Suprapubic skin (tissue), 3 donors: ENCODE measurements at regions not wholly inside any gene's neighbourhood (a gene's known extent, or its start where the extent isn't known, plus 50 kb on each side); places are given as distances from the start of the nearest gene placed in this dataset.
"Not testable (repeated sequence)": the region's sequence is repeated elsewhere in the genome, so short reads cannot be mapped to it uniquely, and the experiment has no call there.

Experiments
- EP300 ChIP-seq: sonication (generic); formaldehyde crosslinking; IDR thresholded peaks from one replicate; pipeline ENCODE4 v1.6.1; 2017; ENCODE audit warnings: antibody characterized with exemption
- POLR2A ChIP-seq, 2 donors: fragments of 450-650 bp; IDR thresholded peaks; one replicate each; pipeline ENCODE4 v1.6.1; 2017; ENCODE audit warnings: antibody characterized with exemption in 2 of 2, mild to moderate bottlenecking in 2 of 2, moderate library complexity in 2 of 2
- TF ChIP-seq, protein P1 (sequence below), 2 donors: fragments of 200-600 bp in 1 of 2; fragments of 450-650 bp in 1 of 2; sonication (generic) in 1 of 2; IDR thresholded peaks; one replicate each; pipeline ENCODE4 v1.5.1; 2016 to 2019; ENCODE audit warnings: antibody characterized with exemption in 2 of 2, mild to moderate bottlenecking in 1 of 2, moderate library complexity in 1 of 2

- TF ChIP-seq, protein P1, sequence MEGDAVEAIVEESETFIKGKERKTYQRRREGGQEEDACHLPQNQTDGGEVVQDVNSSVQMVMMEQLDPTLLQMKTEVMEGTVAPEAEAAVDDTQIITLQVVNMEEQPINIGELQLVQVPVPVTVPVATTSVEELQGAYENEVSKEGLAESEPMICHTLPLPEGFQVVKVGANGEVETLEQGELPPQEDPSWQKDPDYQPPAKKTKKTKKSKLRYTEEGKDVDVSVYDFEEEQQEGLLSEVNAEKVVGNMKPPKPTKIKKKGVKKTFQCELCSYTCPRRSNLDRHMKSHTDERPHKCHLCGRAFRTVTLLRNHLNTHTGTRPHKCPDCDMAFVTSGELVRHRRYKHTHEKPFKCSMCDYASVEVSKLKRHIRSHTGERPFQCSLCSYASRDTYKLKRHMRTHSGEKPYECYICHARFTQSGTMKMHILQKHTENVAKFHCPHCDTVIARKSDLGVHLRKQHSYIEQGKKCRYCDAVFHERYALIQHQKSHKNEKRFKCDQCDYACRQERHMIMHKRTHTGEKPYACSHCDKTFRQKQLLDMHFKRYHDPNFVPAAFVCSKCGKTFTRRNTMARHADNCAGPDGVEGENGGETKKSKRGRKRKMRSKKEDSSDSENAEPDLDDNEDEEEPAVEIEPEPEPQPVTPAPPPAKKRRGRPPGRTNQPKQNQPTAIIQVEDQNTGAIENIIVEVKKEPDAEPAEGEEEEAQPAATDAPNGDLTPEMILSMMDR (IDR thresholded peaks at IDR 0.05) = not testable (repeated sequence)
- not testable (repeated sequence) for TF ChIP-seq POLR2A (IDR thresholded peaks at IDR 0.05); EP300
Observed at GRCh38 chr22:16901579-16901978, 76.4 kb upstream of the XKR3 start.
